ENCODE measurements at regions not wholly inside any gene's neighbourhood (a gene's known extent, or its start where the extent isn't known, plus 50 kb on each side); places are given as distances from the start of the nearest gene placed in this dataset.

GRCh38 chr7:47036909-47037308, 545.0 kb downstream of the TNS3 start:
- no peaks in the 10 kb centered on the region for H3K36me3 Mint-ChIP-seq (ENCODE audit: unreplicated experiment)
- peaks cover 49% of the 10 kb centered on the region for H3K4me1 Mint-ChIP-seq (ENCODE audit: unreplicated experiment)
- no peak for TF ChIP-seq CTCF (IDR thresholded peaks at IDR 0.05)
- no peak overlapping the region for H3K4me3 Mint-ChIP-seq (ENCODE audit: unreplicated experiment)
- no peaks in the 10 kb centered on the region for H3K27me3 Mint-ChIP-seq (ENCODE audit: unreplicated experiment)
- no peak for DNase-seq (ENCODE audit: extremely low spot score, unreplicated experiment)
- no peaks in the 10 kb centered on the region for H3K9me3 Mint-ChIP-seq (ENCODE audit: unreplicated experiment)
- H3K27ac Mint-ChIP-seq (ENCODE audit: unreplicated experiment) = no peak overlapping the region

- Mint-ChIP-seq H3K4me3 (ENCODE audit: unreplicated experiment) (no peak overlapping the region), H3K9me3 (ENCODE audit: unreplicated experiment) (no peaks in the 10 kb centered on the region), H3K4me1 (ENCODE audit: unreplicated experiment) (peaks cover 57% of the 10 kb centered on the region), H3K27me3 (ENCODE audit: unreplicated experiment) (no peaks in the 10 kb centered on the region), H3K27ac (ENCODE audit: unreplicated experiment) (no peak overlapping the region), H3K36me3 (ENCODE audit: unreplicated experiment) (no peaks in the 10 kb centered on the region)
- DNase-seq (ENCODE audit: extremely low spot score, unreplicated experiment) = no peak
- TF ChIP-seq CTCF (IDR thresholded peaks at IDR 0.05) = no peak
Observed at GRCh38 chr7:47035522-47035921, 546.4 kb downstream of the TNS3 start.

- DNase-seq (ENCODE audit: extremely low spot score, unreplicated experiment) = no peak
- no peak for TF ChIP-seq CTCF (IDR thresholded peaks at IDR 0.05)
Observed at GRCh38 chr7:47034180-47034579, 547.7 kb downstream of the TNS3 start.

GRCh38 chr7:47032536-47032908, 549.4 kb downstream of the TNS3 start:
- peak overlapping the region; percentile 80 for H3K27ac Mint-ChIP-seq (ENCODE audit: unreplicated experiment)
- peaks cover 39% of the 10 kb centered on the region for H3K4me1 Mint-ChIP-seq (ENCODE audit: unreplicated experiment)
- H3K4me3 Mint-ChIP-seq (ENCODE audit: unreplicated experiment) = no peak overlapping the region
- no peak for DNase-seq (ENCODE audit: extremely low spot score, unreplicated experiment)
- H3K36me3 Mint-ChIP-seq (ENCODE audit: unreplicated experiment) = no peaks in the 10 kb centered on the region
- no peaks in the 10 kb centered on the region for H3K27me3 Mint-ChIP-seq (ENCODE audit: unreplicated experiment)
- TF ChIP-seq CTCF (IDR thresholded peaks at IDR 0.05) = no peak
- no peaks in the 10 kb centered on the region for H3K9me3 Mint-ChIP-seq (ENCODE audit: unreplicated experiment)

More at GRCh38 chr7:47034180-47034579, 547.7 kb downstream of the TNS3 start:
- Mint-ChIP-seq H3K27me3 (ENCODE audit: unreplicated experiment) (no peaks in the 10 kb centered on the region), H3K4me1 (ENCODE audit: unreplicated experiment) (peaks cover 48% of the 10 kb centered on the region), H3K4me3 (ENCODE audit: unreplicated experiment) (no peak overlapping the region), H3K36me3 (ENCODE audit: unreplicated experiment) (no peaks in the 10 kb centered on the region), H3K27ac (ENCODE audit: unreplicated experiment) (peak overlapping the region; percentile 27), H3K9me3 (ENCODE audit: unreplicated experiment) (no peaks in the 10 kb centered on the region)

GRCh38 chr7:47031786-47032535, 550.0 kb downstream of the TNS3 start:
- no peak for TF ChIP-seq CTCF (IDR thresholded peaks at IDR 0.05)
- no peaks in the 10 kb centered on the region for H3K36me3 Mint-ChIP-seq (ENCODE audit: unreplicated experiment)
- H3K27ac Mint-ChIP-seq (ENCODE audit: unreplicated experiment) = peak overlapping the region; percentile 80
- H3K4me1 Mint-ChIP-seq (ENCODE audit: unreplicated experiment) = peaks cover 39% of the 10 kb centered on the region
- H3K4me3 Mint-ChIP-seq (ENCODE audit: unreplicated experiment) = peak overlapping the region; percentile 7
- H3K27me3 Mint-ChIP-seq (ENCODE audit: unreplicated experiment) = no peaks in the 10 kb centered on the region
- no peak for DNase-seq (ENCODE audit: extremely low spot score, unreplicated experiment)
- no peaks in the 10 kb centered on the region for H3K9me3 Mint-ChIP-seq (ENCODE audit: unreplicated experiment)
